ENCODE measurements at regions not wholly inside any gene's neighbourhood (a gene's known extent, or its start where the extent isn't known, plus 50 kb on each side); places are given as distances from the start of the nearest gene placed in this dataset.

DNA sequence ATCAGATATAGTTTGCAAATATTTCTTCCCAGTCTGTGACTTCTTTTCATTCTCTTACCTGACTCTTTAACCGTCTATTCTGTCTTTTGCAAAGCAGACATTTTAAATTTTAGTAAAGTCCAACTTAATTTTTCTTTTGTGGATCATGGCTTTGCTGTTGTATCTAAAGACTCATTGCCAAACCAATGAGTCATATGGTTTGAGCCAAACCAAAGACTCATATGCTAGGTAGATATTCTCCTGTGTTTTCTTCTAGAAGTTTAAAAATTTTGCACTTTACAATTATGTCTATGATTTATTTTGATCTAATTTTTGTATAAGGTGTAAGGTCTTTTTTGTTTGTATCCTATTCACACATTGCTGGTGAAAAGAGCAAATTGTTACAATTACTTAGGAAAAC lies 446.8 kb downstream of the ANKRD50 start:
- H3K27me3 Mint-ChIP-seq: peaks cover 8% of the 10 kb centered on the region
- ATAC-seq (no peak), DNase-seq (no peak)
- peaks cover 0 to 5% of the 10 kb centered on the region in 2 donors for H3K9me3 Mint-ChIP-seq
- H3K27ac Mint-ChIP-seq: no peak overlapping the region
- H3K4me1 Mint-ChIP-seq: no peaks in the 10 kb centered on the region
- H3K4me3 Mint-ChIP-seq: no peak overlapping the region

DNA sequence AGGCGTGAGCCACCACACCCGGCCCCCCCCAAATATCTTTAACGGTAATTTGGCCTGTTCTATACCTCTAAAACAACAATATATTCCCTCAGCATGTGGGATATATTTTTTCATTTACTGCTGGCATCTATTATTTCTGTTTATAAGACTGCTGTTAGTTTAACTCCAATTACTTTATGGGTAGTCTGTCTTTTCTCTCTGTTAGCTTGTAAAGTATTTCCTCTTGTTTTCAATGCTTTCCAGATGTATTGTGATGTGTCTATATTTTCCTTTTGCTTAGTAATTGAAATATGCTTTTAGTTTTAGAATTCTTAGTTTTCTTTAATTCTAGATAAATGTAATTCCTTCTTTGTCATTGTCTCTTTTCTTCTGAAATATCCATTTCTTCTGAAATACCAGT lies 445.8 kb downstream of the ANKRD50 start:
- Mint-ChIP-seq H3K27me3 (peaks cover 8% of the 10 kb centered on the region), H3K4me3 (no peak overlapping the region), H3K4me1 (no peaks in the 10 kb centered on the region), H3K9me3 (peaks cover 0 to 11% of the 10 kb centered on the region in 2 donors), H3K27ac (peak overlapping the region in 1 of 2 donors; percentile 41)
- no peak for DNase-seq
- no peak for ATAC-seq

- no peak overlapping the region for H3K4me3 Mint-ChIP-seq
Measured at GRCh38 chr4:124276461-124276860, 436.1 kb downstream of the ANKRD50 start.

GRCh38 chr4:124277691-124278090 lies 434.8 kb downstream of the ANKRD50 start:
- DNase-seq (no peak), ATAC-seq (no peak)
- Mint-ChIP-seq H3K4me3 (no peak overlapping the region), H3K4me1 (no peaks in the 10 kb centered on the region), H3K27ac (no peak overlapping the region), H3K27me3 (no peaks in the 10 kb centered on the region), H3K9me3 (no peaks in the 10 kb centered on the region)

More at GRCh38 chr4:124276461-124276860, 436.1 kb downstream of the ANKRD50 start:
- ATAC-seq (no peak), DNase-seq (no peak)
- Mint-ChIP-seq H3K9me3 (peaks cover 0 to 2% of the 10 kb centered on the region in 2 donors), H3K27me3 (no peaks in the 10 kb centered on the region), H3K27ac (no peak overlapping the region), H3K4me1 (no peaks in the 10 kb centered on the region)

DNA sequence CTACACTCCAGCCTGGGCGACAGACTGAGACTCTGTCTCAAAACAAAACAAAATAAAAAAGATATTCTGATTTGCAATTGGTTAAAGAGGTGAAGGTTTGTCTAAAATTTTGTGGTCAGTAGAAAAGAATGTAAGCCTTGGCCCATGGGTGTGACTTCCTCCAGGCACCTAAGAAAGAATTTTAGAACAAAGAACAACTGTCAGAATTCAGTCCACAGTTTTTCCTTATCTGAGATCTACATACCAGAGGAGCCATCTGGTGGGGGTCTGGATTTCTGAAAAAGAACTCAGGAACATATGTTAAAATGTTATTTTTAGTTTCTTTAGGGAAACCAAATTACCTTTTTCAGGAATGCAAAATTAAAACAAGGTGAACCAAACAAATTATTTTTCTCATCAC lies 434.1 kb downstream of the ANKRD50 start:
- no peak for ATAC-seq
- H3K4me3 Mint-ChIP-seq: no peak overlapping the region
- H3K4me1 Mint-ChIP-seq: no peaks in the 10 kb centered on the region
- H3K27me3 Mint-ChIP-seq: no peaks in the 10 kb centered on the region
- H3K27ac Mint-ChIP-seq: no peak overlapping the region
- no peak for DNase-seq
- no peaks in the 10 kb centered on the region for H3K9me3 Mint-ChIP-seq

- Mint-ChIP-seq H3K4me1 (no peaks in the 10 kb centered on the region), H3K4me3 (no peak overlapping the region), H3K9me3 (no peaks in the 10 kb centered on the region), H3K27ac (no peak overlapping the region), H3K27me3 (no peaks in the 10 kb centered on the region)
- no peak for DNase-seq
- no peak for ATAC-seq
Measured at GRCh38 chr4:124279741-124280140, 432.8 kb downstream of the ANKRD50 start.

GRCh38 chr4:124282301-124282898 lies 430.1 kb downstream of the ANKRD50 start:
- Mint-ChIP-seq H3K4me3 (no peak overlapping the region), H3K27me3 (no peaks in the 10 kb centered on the region), H3K27ac (no peak overlapping the region), H3K9me3 (no peaks in the 10 kb centered on the region), H3K4me1 (no peaks in the 10 kb centered on the region)
- DNase-seq: no peak
- no peak for ATAC-seq

GRCh38 chr4:124288706-124289486 lies 423.6 kb downstream of the ANKRD50 start:
- H3K9me3 Mint-ChIP-seq: no peaks in the 10 kb centered on the region
- no peaks in the 10 kb centered on the region for H3K27me3 Mint-ChIP-seq
- H3K27ac Mint-ChIP-seq: no peak overlapping the region
- DNase-seq: no peak
- no peak for ATAC-seq
- H3K4me1 Mint-ChIP-seq: no peaks in the 10 kb centered on the region
- H3K4me3 Mint-ChIP-seq: no peak overlapping the region

GRCh38 chr4:124290678-124291077 lies 421.9 kb downstream of the ANKRD50 start:
- DNase-seq: no peak
- ATAC-seq: no peak
- Mint-ChIP-seq H3K27me3 (no peaks in the 10 kb centered on the region), H3K9me3 (no peaks in the 10 kb centered on the region), H3K4me3 (no peak overlapping the region), H3K4me1 (no peaks in the 10 kb centered on the region), H3K27ac (no peak overlapping the region)

- Mint-ChIP-seq H3K4me1 (no peaks in the 10 kb centered on the region), H3K27me3 (no peaks in the 10 kb centered on the region), H3K9me3 (no peaks in the 10 kb centered on the region), H3K27ac (no peak overlapping the region), H3K4me3 (no peak overlapping the region)
- DNase-seq (no peak), ATAC-seq (no peak)
Measured at GRCh38 chr4:124295413-124295812, 417.1 kb downstream of the ANKRD50 start.

- no peak for DNase-seq
- Mint-ChIP-seq H3K27ac (no peak overlapping the region), H3K27me3 (no peaks in the 10 kb centered on the region), H3K4me3 (no peak overlapping the region), H3K4me1 (no peaks in the 10 kb centered on the region), H3K9me3 (no peaks in the 10 kb centered on the region)
- ATAC-seq: no peak
Measured at GRCh38 chr4:124304941-124305340, 407.6 kb downstream of the ANKRD50 start.

- Mint-ChIP-seq H3K27me3 (no peaks in the 10 kb centered on the region), H3K4me1 (no peaks in the 10 kb centered on the region), H3K4me3 (no peak overlapping the region), H3K9me3 (no peaks in the 10 kb centered on the region), H3K27ac (no peak overlapping the region)
- ATAC-seq (no peak), DNase-seq (no peak)
Measured at GRCh38 chr4:124306352-124306751, 406.2 kb downstream of the ANKRD50 start.

DNA sequence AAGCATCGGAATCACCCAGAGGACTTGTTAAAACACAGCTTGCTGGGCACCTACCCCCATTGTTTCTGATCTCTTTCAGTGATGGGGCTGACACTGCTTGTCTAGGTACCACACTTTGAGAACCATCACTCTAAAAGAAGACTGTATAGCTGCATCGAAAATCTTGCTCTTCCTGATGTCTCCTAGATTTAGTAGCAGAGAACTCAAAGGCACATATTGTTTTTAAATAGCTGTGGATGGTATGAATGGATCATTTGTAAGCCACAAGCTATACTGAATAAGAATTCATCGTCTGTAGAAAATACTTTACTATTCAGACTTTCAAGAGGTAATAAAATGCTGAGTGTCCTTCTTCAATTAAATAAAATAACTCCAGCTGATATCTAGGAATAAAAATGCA lies 405.4 kb downstream of the ANKRD50 start:
- Mint-ChIP-seq H3K27me3 (no peaks in the 10 kb centered on the region), H3K27ac (no peak overlapping the region), H3K4me1 (no peaks in the 10 kb centered on the region), H3K9me3 (no peaks in the 10 kb centered on the region), H3K4me3 (no peak overlapping the region)
- DNase-seq (no peak), ATAC-seq (no peak)

DNA sequence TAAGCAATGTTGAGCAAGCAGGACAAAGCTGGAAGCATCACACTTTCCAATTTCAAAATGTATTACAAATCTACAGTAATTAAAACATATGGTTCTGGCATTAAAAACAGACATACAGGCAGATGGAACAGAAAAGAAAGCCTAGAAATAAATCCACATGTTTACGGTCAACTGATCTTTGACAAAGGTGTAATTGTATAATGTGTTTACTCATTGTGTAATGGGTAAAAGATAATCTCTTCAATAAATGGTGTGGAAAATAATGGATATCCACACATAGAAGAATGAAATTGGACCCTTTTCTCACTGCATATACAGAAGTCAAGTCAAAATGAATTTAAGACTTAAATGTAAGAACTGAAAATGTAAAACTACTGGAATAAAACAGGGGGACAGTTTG lies 394.2 kb downstream of the ANKRD50 start:
- Mint-ChIP-seq H3K4me3 (no peak overlapping the region), H3K27me3 (peaks cover 19% of the 10 kb centered on the region), H3K4me1 (no peaks in the 10 kb centered on the region), H3K27ac (no peak overlapping the region), H3K9me3 (no peaks in the 10 kb centered on the region)
- DNase-seq (no peak), ATAC-seq (no peak)

DNA sequence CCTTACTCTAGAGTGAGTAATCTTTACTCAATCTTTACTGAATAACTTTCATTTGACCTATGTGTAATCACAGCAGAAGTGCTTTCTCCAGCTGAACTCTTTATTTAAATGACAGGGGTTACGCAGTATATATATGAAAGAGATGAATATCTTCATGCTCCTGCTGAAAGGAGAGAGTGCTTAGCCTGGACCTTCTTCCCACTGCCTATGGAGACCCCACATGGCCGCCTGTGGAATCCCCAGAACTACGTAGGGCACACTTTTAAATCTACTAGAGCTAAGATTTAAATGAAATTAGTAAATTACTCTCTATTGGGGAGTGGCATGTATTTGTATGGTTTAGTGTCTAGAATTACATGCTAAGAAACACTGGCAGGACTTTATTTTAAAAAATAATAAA lies 391.2 kb downstream of the ANKRD50 start:
- Mint-ChIP-seq H3K4me1 (no peaks in the 10 kb centered on the region), H3K27ac (no peak overlapping the region), H3K27me3 (peaks cover 19% of the 10 kb centered on the region), H3K9me3 (no peaks in the 10 kb centered on the region), H3K4me3 (no peak overlapping the region)
- ATAC-seq: no peak
- no peak for DNase-seq

- DNase-seq: no peak
- H3K27ac Mint-ChIP-seq: peak overlapping the region in 1 of 2 donors; percentile 83
- no peaks in the 10 kb centered on the region for H3K4me1 Mint-ChIP-seq
- no peaks in the 10 kb centered on the region for H3K9me3 Mint-ChIP-seq
- H3K27me3 Mint-ChIP-seq: peaks cover 19% of the 10 kb centered on the region
- no peak overlapping the region for H3K4me3 Mint-ChIP-seq
- no peak for ATAC-seq
Measured at GRCh38 chr4:124322234-124323065, 390.1 kb downstream of the ANKRD50 start.

Data from stimulated activated naive CD8-positive, alpha-beta T cell treated with anti-CD3 and anti-CD28 coated beads, Interleukin-15, amount 100 ng/mL, for 72 hours (primary cell).